NCI-H524 (cell line): ENCODE measurements at regions not wholly inside any gene's neighbourhood (a gene's known extent, or its start where the extent isn't known, plus 50 kb on each side); places are given as distances from the start of the nearest gene placed in this dataset.
A peak's percentile ranks its signal among the peaks of the same experiment; 100 is the strongest.

ENCODE experiments used
- DNase-seq, 2 experiments: peaks; one replicate each; lab custom pipeline; 2025; lab: John Stamatoyannopoulos, UW

DNA sequence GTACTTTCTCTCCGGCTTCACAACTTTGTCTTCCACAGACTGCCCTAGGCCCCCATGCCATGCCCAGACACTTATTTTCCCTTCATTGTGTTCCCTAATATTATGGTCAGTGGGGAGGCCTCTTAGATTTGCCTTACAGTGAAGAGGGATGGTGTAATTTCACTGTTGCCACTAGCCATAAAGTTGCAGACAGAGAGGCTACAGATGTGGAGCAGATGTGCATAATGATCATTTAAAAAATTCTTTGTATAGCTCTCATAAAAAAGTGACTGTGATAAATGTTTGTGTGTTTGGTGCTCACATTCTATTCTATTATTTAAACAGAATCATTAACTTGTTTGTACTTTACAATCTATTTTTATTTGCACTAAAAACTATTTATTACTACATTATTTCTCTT lies 67.5 kb upstream of the FN1 start:
- DNase-seq: no peak

GRCh38 chr2:215500466-215500865 lies 64.6 kb upstream of the FN1 start:
- no peak for DNase-seq

DNA sequence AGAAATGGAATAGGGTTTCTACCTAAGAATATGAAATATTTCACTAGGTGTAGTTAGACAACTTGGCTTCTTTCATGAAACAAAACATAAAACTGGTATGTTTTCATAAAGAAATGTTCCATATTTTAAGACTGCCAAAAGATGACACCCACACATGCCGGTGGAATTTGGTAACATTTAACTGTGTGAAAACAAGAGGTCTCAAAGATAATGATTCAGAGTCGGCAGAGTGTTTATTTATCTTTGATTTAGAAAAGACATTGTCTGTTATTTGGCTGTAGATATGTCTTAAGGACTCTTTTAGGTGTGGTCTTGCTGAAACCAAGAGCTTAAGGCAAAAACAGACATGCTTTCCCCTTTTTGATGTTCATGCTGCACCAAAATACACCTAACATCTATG lies 63.5 kb upstream of the FN1 start:
- no peak for DNase-seq

- DNase-seq: no peak
Measured at GRCh38 chr2:215498431-215498830, 62.6 kb upstream of the FN1 start.

- no peak for DNase-seq
Measured at GRCh38 chr2:215493376-215493775, 57.5 kb upstream of the FN1 start.

DNA sequence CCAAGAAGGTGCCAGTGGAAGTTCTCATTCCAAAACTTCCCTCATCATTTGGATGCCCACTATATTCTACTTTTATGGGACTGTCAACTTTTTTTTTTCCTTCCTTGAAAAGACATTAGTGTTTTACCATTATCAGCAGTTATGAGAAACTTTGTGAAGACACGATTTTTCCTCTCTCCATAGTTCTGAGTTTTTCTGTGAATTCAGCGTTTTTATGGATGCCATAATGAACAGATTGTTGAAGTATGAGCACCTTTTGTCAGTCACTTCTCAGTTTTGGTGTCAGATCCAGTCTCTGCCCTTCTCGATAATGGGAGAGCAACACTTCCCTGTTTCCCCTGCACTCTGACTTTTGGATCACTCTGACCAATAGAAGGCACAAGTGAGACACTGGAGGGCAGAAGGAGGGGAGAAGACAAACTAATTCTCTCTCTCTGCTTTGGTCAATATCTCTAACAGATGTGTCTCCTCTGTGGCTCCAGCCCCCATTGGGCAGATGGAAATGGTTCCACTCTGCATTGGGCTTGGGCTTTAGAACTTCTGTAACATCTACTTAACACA lies 53.5 kb upstream of the FN1 start:
- peak in 1 of 2 experiments; percentile 3 for DNase-seq

DNA sequence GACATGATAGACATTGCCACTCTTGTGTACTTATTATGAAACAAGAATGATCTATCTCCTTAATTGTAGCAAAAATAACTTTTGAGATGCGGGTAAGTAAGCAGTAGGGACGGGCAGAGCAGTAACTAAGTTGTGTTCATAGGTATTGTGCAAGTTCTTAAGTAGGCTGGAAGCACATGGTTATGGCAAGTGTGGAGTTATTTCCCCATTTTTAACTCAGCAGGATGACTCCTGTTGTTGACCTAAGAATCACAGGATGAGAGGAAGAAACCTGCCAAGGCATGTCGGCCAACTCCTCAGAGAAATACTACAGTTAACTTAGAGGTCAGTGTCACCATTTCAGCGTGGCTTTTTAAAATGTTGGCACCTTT lies 51.1 kb upstream of the FN1 start:
- no peak for DNase-seq

DNA sequence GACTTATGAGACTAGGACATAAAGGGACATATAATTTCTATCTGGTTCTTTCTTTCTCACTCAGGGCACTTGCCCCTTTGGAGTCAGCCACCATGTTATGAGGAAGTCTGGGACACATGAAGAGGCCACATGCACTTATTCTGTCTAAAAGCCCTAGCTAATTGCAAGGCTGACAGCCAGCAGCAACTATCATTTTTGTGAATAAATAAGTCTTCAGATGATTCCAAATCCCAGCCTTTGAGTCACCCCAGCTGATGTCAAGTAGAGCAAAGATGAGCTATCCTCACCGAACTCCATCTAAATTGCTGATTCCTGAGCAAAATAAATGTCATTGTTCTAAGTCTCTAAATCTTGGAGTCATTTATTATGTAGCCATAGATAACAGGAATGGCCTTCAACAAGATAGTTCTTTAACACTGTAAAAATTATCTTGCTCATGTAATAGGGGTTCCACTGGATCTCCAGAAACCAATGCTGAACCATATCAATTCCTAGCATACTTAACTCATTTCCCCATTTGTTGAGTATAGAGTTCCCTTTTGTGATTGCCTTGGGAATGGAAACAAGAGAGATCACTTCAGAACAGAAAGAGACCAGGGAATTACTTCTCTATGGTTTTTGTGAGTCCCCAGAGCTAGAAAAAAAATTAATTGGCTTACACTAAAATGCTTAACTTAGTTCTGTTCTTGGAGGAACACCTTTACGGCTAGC lies 50.6 kb upstream of the FN1 start:
- no peak for DNase-seq
